ENCODE measurements at regions not wholly inside any gene's neighbourhood (a gene's known extent, or its start where the extent isn't known, plus 50 kb on each side); places are given as distances from the start of the nearest gene placed in this dataset.

DNA sequence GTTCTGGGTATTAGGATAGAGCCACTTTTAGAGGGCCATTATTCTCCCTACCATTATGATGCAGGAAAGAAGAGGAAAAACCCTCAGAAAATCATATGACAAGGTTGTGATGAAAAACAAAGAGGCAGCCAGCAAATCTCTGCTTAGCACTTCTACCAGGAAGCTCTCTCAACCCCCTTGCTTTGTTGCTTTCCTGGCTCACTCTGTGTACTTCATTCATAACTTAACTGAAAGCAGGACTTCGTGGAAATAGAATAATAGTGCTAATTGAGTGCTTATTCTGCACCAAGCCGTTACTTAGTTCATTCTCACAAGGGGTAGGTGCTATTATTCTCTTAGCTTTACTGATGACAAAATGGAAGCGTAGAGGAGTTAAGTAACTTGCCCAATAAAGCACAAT lies 354.1 kb downstream of the HRH4 start:
- TF ChIP-seq, protein P1, sequence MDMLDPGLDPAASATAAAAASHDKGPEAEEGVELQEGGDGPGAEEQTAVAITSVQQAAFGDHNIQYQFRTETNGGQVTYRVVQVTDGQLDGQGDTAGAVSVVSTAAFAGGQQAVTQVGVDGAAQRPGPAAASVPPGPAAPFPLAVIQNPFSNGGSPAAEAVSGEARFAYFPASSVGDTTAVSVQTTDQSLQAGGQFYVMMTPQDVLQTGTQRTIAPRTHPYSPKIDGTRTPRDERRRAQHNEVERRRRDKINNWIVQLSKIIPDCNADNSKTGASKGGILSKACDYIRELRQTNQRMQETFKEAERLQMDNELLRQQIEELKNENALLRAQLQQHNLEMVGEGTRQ (IDR thresholded peaks at IDR 0.05; ENCODE audit: low read length) = no peak
- TF ChIP-seq CHD2 (IDR thresholded peaks at IDR 0.05; ENCODE audit: low read length) (no peak), MAFK (IDR thresholded peaks at IDR 0.05; ENCODE audit: low read depth, low read length) (no peak), RNF2 (IDR thresholded peaks at IDR 0.05; ENCODE audit: borderline replicate concordance, low read depth, low read length, missing control alignments, poor library complexity, severe bottlenecking) (no peak), TAF1 (IDR thresholded peaks at IDR 0.05; ENCODE audit: low read depth, low read length) (no peak), EZH2 (IDR thresholded peaks at IDR 0.05; ENCODE audit: low read depth, low read length, severe bottlenecking) (no peak), JUN (IDR thresholded peaks at IDR 0.05; ENCODE audit: low read depth, low read length) (no peak), POLR2A (IDR thresholded peaks at IDR 0.05; ENCODE audit: control extremely low read depth in 1 of 2, low read depth in 2 of 2, low read length in 2 of 2) (no peak), SAP30 (IDR thresholded peaks at IDR 0.05; ENCODE audit: insufficient read depth, insufficient replicate concordance, low read length) (no peak), POLR2AphosphoS5 (IDR thresholded peaks at IDR 0.05; ENCODE audit: low read depth, low read length) (no peak), RXRA (IDR thresholded peaks at IDR 0.05; ENCODE audit: insufficient read depth, low read depth, low read length) (no peak)
- TF ChIP-seq, protein P2, sequence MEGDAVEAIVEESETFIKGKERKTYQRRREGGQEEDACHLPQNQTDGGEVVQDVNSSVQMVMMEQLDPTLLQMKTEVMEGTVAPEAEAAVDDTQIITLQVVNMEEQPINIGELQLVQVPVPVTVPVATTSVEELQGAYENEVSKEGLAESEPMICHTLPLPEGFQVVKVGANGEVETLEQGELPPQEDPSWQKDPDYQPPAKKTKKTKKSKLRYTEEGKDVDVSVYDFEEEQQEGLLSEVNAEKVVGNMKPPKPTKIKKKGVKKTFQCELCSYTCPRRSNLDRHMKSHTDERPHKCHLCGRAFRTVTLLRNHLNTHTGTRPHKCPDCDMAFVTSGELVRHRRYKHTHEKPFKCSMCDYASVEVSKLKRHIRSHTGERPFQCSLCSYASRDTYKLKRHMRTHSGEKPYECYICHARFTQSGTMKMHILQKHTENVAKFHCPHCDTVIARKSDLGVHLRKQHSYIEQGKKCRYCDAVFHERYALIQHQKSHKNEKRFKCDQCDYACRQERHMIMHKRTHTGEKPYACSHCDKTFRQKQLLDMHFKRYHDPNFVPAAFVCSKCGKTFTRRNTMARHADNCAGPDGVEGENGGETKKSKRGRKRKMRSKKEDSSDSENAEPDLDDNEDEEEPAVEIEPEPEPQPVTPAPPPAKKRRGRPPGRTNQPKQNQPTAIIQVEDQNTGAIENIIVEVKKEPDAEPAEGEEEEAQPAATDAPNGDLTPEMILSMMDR (IDR thresholded peaks at IDR 0.05; ENCODE audit: control extremely low read depth in 1 of 3, insufficient read depth in 1 of 3, low read depth in 1 of 3, low read length in 3 of 3) = no peak
